Amniotic epithelial cell (primary cell): ENCODE measurements at regions not wholly inside any gene's neighbourhood (a gene's known extent, or its start where the extent isn't known, plus 50 kb on each side); places are given as distances from the start of the nearest gene placed in this dataset.
"Not testable (repeated sequence)": the region's sequence is repeated elsewhere in the genome, so short reads cannot be mapped to it uniquely, and the experiment has no call there.

Experiments
- DNase-seq: peaks from one replicate; pipeline ENCODE4 v3.0.0-alpha.2; 2010; ENCODE audit warnings: low read depth

DNA sequence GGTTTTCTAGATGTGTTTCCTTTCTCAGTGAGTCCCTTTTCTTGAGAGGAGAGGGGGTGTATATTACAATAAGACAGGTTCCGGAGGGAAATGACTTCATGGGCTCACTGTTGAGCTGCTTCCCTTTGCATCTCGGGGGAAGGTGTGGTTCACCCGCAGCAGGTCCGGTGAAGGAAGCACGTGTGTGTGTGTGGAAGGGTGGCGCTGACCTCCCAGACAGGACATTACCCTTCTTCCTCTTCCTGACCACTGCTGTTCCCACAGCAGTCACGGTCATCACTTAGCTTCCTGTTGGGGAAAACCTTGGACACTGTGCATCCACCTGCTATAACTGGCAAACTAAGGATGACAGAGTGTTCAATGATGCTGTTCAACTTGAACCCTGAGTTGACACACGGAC is 83.6 kb downstream of the PLEKHG1 start:
- DNase-seq: no peak

DNA sequence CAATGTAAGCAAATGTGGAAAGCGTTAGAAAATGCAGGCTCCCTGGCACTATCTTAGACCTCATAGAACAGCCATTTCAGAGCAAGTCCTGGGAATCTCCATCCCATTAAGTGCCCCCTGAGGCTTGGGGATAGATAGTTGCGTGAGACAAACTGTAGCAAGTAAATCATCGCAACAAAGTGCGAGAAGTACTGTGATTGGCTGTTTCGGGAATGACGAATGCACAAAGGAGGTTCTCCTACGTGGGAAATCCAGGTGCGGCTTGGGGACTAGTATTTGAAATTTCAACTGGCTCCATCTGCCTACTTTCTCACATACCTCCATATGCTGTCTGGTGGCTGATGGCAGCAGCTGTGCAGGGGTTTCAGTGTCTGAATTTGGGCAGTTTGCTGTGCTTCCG is 84.5 kb downstream of the PLEKHG1 start:
- no peak for DNase-seq

- DNase-seq: no peak
Measured at GRCh38 chr6:150684714-150685459, 85.2 kb downstream of the PLEKHG1 start.

DNA sequence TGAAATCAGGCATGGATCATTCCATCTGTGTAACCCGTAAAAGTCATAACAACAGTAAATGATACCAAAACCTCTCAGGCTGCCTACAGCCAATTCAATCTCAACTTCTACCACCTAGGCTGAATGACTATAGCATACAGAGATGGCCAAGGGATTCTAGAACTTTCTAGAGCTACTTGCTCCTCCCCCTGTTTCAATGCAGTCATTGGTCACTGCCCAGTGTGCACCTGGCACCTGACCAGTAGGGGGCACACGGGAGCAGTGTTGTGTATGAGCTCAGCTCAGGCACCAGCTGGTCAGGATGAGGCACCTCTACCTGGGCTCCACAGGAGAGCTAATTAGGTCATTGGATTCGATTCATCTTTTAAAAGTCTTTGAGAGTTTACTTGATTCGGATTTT is 86.2 kb downstream of the PLEKHG1 start:
- no peak for DNase-seq

DNA sequence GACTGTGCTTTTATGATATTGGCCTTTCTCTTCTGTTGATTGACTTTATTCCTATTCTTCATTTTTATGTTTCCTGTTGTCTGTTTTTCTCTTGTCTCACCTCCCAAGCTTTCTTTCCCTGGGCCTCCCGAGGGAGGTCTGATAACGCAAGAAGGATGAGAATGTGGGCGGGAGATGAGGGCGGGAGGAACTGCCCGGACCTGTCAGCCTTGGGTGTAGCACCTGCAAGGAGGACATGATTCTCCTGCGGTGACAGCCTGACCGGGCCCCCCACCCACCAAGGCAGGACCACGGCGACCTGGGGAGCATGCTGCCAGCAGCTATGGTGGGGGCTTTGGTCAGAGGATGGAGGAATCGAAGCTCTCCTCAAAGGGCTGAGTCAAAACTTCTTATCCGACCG is 86.9 kb downstream of the PLEKHG1 start:
- DNase-seq: no peak

DNA sequence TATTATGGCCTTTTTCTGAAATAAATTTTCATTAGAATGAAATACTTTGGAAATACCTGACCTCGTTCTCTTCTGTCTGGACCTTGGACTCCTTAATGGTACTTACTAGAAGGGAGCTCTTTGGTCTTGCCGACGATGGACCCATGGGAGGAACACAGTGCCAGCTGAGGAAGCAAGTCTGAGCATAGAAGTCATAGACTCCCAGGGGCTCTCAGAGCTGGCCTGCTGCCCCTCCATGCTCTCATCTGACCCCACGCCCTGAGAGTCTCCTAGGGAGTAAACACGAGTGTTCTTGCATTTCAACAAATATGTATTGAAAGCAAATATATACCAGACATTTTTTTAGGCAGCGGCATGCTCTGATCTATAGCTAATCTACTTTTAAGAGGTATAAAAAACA is 87.8 kb downstream of the PLEKHG1 start:
- no peak for DNase-seq

DNA sequence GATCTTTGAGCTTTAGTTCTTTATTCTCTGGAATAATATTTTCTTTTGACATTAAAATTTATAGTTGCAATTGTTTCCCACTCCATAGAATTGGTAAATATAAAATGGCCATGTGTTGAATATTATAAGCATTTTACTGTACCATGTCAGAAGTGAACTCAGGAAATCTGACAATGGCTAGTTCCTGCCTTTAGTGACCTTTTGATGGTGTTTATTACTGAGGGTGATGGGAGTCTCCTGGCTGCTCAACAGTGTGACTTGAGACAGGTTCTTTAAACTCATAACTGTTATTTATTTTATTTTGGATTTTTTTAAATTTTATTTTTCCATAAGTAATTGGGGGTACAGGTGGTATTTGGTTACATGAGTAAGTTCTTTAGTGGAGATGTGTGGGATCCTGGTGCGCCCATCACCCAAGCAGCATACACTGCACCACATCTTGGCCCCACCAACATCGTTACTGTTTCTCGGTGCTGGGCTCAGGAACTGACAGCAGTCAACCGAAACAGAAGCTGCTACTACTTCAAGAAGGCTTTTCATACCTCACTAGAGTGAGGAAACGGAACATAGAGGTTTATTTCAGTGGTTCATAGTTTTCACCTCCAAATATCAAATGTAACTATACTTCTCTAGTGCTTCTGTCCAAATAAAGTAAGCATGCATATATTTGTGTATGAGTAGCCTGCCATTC is 90.4 kb downstream of the PLEKHG1 start:
- DNase-seq: no peak

- DNase-seq: no peak
Measured at GRCh38 chr6:150690681-150691080, 91.0 kb downstream of the PLEKHG1 start.

- no peak for DNase-seq
Measured at GRCh38 chr6:150691463-150691862, 91.8 kb downstream of the PLEKHG1 start.

GRCh38 chr6:150692604-150693003 is 92.9 kb downstream of the PLEKHG1 start:
- no peak for DNase-seq

DNA sequence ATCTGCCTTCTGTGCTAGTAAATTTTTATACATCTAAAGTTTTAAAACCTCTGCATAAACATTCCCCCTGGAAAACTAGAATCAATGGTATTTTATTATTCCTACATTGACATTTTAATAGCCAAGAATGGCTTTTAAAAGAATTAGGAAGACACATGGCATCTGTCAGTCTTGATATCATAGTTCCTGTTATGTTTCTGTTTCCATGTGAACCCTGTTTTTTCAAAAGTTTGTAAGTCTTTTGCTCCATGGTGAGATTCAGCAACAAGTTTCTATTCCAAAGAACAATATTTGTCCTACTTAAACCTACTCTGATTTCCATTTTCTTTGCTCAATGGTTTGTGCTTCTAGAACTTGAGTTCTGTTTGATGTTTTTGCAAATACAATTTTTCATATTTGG is 95.2 kb downstream of the PLEKHG1 start:
- no peak for DNase-seq

GRCh38 chr6:150695652-150696051 is 96.0 kb downstream of the PLEKHG1 start:
- DNase-seq: peak; percentile 7

- no peak for DNase-seq
Measured at GRCh38 chr6:150696190-150696589, 96.5 kb downstream of the PLEKHG1 start.

DNA sequence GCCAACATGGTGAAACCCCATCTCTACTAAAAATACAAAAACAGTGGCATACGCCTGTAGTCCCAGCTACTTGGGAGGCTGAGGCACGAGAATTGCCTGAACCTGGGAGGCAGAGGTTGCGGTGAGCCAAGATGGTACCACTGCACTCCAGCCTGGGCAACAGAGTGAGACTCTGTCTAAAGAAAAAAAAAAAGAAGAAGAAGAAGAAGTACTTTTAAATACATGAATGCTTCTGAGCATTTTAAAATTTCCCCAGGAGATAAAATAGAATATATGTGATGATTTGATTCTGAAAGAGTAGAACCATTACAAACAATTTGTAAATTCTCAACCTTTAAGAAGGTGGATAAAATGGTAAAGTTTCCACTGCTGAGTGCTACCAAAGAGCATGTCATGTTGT is 97.2 kb downstream of the PLEKHG1 start:
- DNase-seq: not testable (repeated sequence)

- no peak for DNase-seq
Measured at GRCh38 chr6:150697515-150697914, 97.8 kb downstream of the PLEKHG1 start.

- DNase-seq: no peak
Measured at GRCh38 chr6:150698391-150698790, 98.7 kb downstream of the PLEKHG1 start.

- DNase-seq: no peak
Measured at GRCh38 chr6:150702675-150703074, 103.0 kb downstream of the PLEKHG1 start.

- no peak for DNase-seq
Measured at GRCh38 chr6:150704447-150705192, 104.9 kb downstream of the PLEKHG1 start.

DNA sequence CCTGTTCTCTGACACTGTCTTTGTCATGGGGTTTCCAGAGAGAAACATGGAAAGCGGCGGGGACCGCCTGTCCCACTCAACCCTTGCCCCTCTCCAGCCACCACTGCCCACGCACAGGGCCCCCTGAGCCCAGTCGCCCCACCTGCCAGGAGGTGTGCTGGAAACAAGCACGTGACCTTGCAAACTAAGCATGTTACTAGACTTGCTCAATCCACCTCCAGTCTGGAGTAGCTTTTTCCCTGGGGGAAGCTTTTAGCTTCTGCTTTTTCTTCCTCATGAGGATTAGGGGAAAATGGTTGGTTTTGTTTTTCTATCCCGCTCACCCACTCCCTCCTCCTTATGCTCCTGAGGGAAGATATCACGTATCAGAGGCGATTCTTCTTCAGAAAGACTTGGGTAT is 105.7 kb downstream of the PLEKHG1 start:
- no peak for DNase-seq

- no peak for DNase-seq
Measured at GRCh38 chr6:150710236-150710635, 110.6 kb downstream of the PLEKHG1 start.

DNA sequence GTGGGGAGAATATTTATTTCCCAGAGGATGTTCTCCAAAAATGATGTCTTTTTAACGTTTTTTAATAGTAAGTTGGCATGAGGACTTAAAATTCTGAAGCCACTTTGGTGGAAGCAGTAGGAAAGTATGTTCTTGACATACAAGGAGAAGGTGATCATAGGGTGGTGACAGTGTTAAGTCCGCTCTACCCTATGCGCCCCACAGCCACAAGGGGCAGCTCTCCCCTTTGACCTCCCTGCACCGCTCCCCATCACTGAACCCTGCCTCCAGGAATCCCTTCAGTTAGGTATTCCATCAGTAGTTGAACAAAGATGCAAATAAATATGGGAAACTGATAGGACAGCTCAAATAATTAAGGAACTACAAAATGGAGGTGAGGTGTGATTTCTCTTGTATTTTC is 111.4 kb downstream of the PLEKHG1 start:
- DNase-seq: no peak

GRCh38 chr6:150711584-150712504 is 112.2 kb downstream of the PLEKHG1 start:
- no peak for DNase-seq
